K562 (cell line): ENCODE measurements at regions not wholly inside any gene's neighbourhood (a gene's known extent, or its start where the extent isn't known, plus 50 kb on each side); places are given as distances from the start of the nearest gene placed in this dataset.

ENCODE experiments used
- ATAC-seq: fragments of 200-7000 bp; cut with Tn5 transposase; 3 replicates; pipeline ENCODE4 v1.9.1; 2020; ENCODE audit warnings: moderate library complexity
- BruUV-seq: library from RNA; stranded (reverse); fragments of 400-500 nt; replicated peaks from 2 replicates; lab custom pipeline; 2021; lab: Mats Ljungman, UMichigan
- CTCF ChIA-PET: fragments of 300-600 bp; formaldehyde crosslinking; extraction: SDS; loops from one replicate; lab custom pipeline; 2021; ENCODE audit warnings: low intra/inter-chr PET ratio; lab: Yijun Ruan, JAX
- POLR2A ChIA-PET: fragments of 300-600, 350-650 bp; sonication (Branson Sonifier 250); formaldehyde crosslinking; extraction: SDS; loops from one replicate; lab custom pipeline; 2021; ENCODE audit warnings: antibody characterized with exemption, inconsistent platforms; lab: Yijun Ruan, JAX
- DNase-seq, 4 experiments: peaks; one replicate each; pipeline versions ENCODE4 v3.0.0 to v3.0.0-alpha.2; 2011 to 2018; ENCODE audit warnings: low spot score in 3 of 4, mixed read lengths in 3 of 4; ENCODE audit errors: extremely low read depth in 1 of 4
- FAIRE-seq: peaks from 2 replicates; lab custom pipeline; 2011; peaks lifted over from hg19 to GRCh38; lab: Jason Lieb, UNC
- H2AFZ ChIP-seq: 2 replicates; pipeline ENCODE4 v1.6.0; 2011; ENCODE audit warnings: low read depth, low read length, control low read depth, inconsistent platforms
- H3K27ac ChIP-seq: fragments of 200-600 bp; 3 replicates; pipeline ENCODE4 v1.8.0; 2011; ENCODE audit warnings: low read depth, mild to moderate bottlenecking, control low read depth, inconsistent platforms, low read length, moderate library complexity, mixed read lengths; ENCODE audit errors: extremely low read depth
- H3K27me3 ChIP-seq, 2 experiments: fragments of 300-600 bp in 1 of 2; 2 replicates in 1 of 2; 3 replicates in 1 of 2; pipeline versions ENCODE4 v1.6.0 to v1.8.0; 2011; ENCODE audit warnings: inconsistent platforms in 2 of 2, low read length in 2 of 2, mild to moderate bottlenecking in 1 of 2, mixed read lengths in 1 of 2, moderate library complexity in 1 of 2; ENCODE audit not compliant: control insufficient read depth in 2 of 2, insufficient read depth in 2 of 2
- H3K36me3 ChIP-seq: fragments of 300-600 bp; 3 replicates; pipeline ENCODE4 v1.8.0; 2011; ENCODE audit warnings: mild to moderate bottlenecking, low read length, inconsistent platforms; ENCODE audit not compliant: control insufficient read depth, insufficient read depth
- H3K4me1 ChIP-seq, 2 experiments: fragments of 200-600 bp in 1 of 2; replicated peaks in 1 of 2; 2 replicates in 1 of 2; 3 replicates in 1 of 2; pipeline versions ENCODE4 v1.5.1 to v1.8.0; 2011; ENCODE audit warnings: inconsistent platforms in 2 of 2, low read length in 2 of 2, mild to moderate bottlenecking in 1 of 2, mixed read lengths in 1 of 2, moderate library complexity in 1 of 2; ENCODE audit not compliant: control insufficient read depth in 2 of 2, insufficient read depth in 2 of 2
- H3K4me2 ChIP-seq: 2 replicates; pipeline ENCODE4 v1.6.1; 2011; ENCODE audit warnings: low read length, control low read depth, inconsistent platforms, mixed read lengths; ENCODE audit not compliant: insufficient read depth
- H3K4me3 ChIP-seq: fragments of 200-600 bp; sonication (generic), shearing (Covaris generic); 2 replicates; pipeline ENCODE4 v1.5.1; 2016; ENCODE audit warnings: control low read depth, inconsistent platforms
- H3K79me2 ChIP-seq: fragments of 200-600 bp; 3 replicates; pipeline ENCODE4 v1.8.0; 2011; ENCODE audit warnings: low read length, inconsistent platforms; ENCODE audit not compliant: control insufficient read depth, insufficient read depth
- H3K9ac ChIP-seq, 2 experiments: 2 replicates each; pipeline versions ENCODE4 v1.6.0 to v1.6.1; 2011; ENCODE audit warnings: low read depth in 2 of 2, low read length in 2 of 2, control low read depth in 1 of 2, inconsistent platforms in 1 of 2, mild to moderate bottlenecking in 1 of 2, mixed read lengths in 1 of 2; ENCODE audit not compliant: insufficient read depth in 1 of 2
- H3K9me1 ChIP-seq: one replicate; pipeline ENCODE4 v1.6.0; 2011; ENCODE audit warnings: inconsistent platforms, mild to moderate bottlenecking, low read length, moderate library complexity; ENCODE audit not compliant: control insufficient read depth, insufficient read depth
- H3K9me3 ChIP-seq: replicated peaks from 2 replicates; pipeline ENCODE4 v1.5.1; 2011; ENCODE audit warnings: low read depth, low read length, inconsistent platforms; ENCODE audit not compliant: control insufficient read depth, insufficient read depth
- H4K20me1 ChIP-seq: replicated peaks from 2 replicates; pipeline ENCODE4 v1.6.1; 2011; ENCODE audit warnings: low read length, inconsistent platforms, mixed read lengths; ENCODE audit not compliant: control insufficient read depth, insufficient read depth
- ATF1 ChIP-seq, 2 experiments: fragments of 450-650 bp in 1 of 2; IDR thresholded peaks; 2 replicates each; pipeline ENCODE4 v1.6.1; 2016; ENCODE audit warnings: missing compliant biosample characterization in 1 of 2, missing genetic modification characterization in 1 of 2
- CEBPG ChIP-seq, 3 experiments: fragments of 200-800 bp in 1 of 3; sonication (Bioruptor generic) in 1 of 3; sonication (generic) in 1 of 3; formaldehyde crosslinking in 1 of 3; IDR thresholded peaks in 2 of 3; conservative IDR thresholded peaks in 1 of 3; 2 replicates each; pipeline versions ENCODE4 v1.6.1 to v1.8.0; 2016 to 2022; ENCODE audit warnings: missing compliant biosample characterization in 2 of 3, missing genetic modification characterization in 2 of 3, mild to moderate bottlenecking in 1 of 3, missing genetic modification reagents in 1 of 3
- CHD1 ChIP-seq: fragments of 200-600 bp; sonication (generic); IDR thresholded peaks from one replicate; pipeline ENCODE4 v1.6.1; 2012; ENCODE audit warnings: mild to moderate bottlenecking, moderate library complexity, low read length, inconsistent platforms
- IFI16 ChIP-seq: fragments of 250-450 bp; sonication (Bioruptor Pico); IDR thresholded peaks from 2 replicates; pipeline ENCODE4 v2.1.2; 2022; ENCODE audit warnings: mild to moderate bottlenecking, inconsistent platforms
- JUNB ChIP-seq: fragments of 450-650 bp; formaldehyde crosslinking; conservative IDR thresholded peaks from 2 replicates; pipeline ENCODE4 v1.4.0; 2020; ENCODE audit warnings: mild to moderate bottlenecking
- KLF1 ChIP-seq: fragments of 450-650 bp; IDR thresholded peaks from 2 replicates; pipeline ENCODE4 v1.6.1; 2016; ENCODE audit warnings: missing genetic modification characterization, missing compliant biosample characterization
- RCOR1 ChIP-seq, 2 experiments: IDR thresholded peaks; 2 replicates each; pipeline ENCODE4 v1.6.1; 2012; ENCODE audit warnings: low read depth in 2 of 2, low read length in 2 of 2, borderline replicate concordance in 1 of 2, improper control_type of control experiment in 1 of 2
- RHOXF2B ChIP-seq: fragments of 250-450 bp; sonication (Bioruptor Pico); conservative IDR thresholded peaks from 2 replicates; pipeline ENCODE4 v1.5.1; 2021
- SP2 ChIP-seq: IDR thresholded peaks from 2 replicates; pipeline ENCODE4 v1.6.1; 2011; ENCODE audit warnings: mild to moderate bottlenecking, low read depth, low read length, moderate library complexity; ENCODE audit not compliant: poor library complexity, severe bottlenecking; ENCODE audit errors: extremely low read depth
- ZFP91 ChIP-seq: sonication (generic); formaldehyde crosslinking; IDR thresholded peaks from 2 replicates; pipeline ENCODE4 v1.8.0; 2022; ENCODE audit warnings: mild to moderate bottlenecking, missing genetic modification reagents
- ZNF668 ChIP-seq: fragments of 250-450 bp; sonication (Bioruptor Pico); IDR thresholded peaks from 2 replicates; pipeline ENCODE4 v1.8.0; 2022; ENCODE audit warnings: mild to moderate bottlenecking, inconsistent platforms
- WGBS: fragments of 100-300 bp; shearing (Covaris generic); methylation state at CpG from one replicate; pipeline ENCODE4 v1.1.6; 2016; ENCODE audit warnings: low coverage, mixed read lengths; ENCODE audit not compliant: insufficient coverage; ENCODE audit errors: missing lambda C conversion rate; 5-methylcytosine and 5-hydroxymethylcytosine counted together
- in situ Hi-C: fragments of 300-500 bp; cut with MboI; formaldehyde crosslinking; loops from 4 replicates; pipeline ENCODE4 v1.15.0; 2018; ENCODE audit warnings: inconsistent platforms, mixed read lengths
- intact Hi-C: fragments of 100-400 bp; cut with micrococcal nuclease; formaldehyde crosslinking; loops from 2 replicates; pipeline ENCODE4 v1.14.2; 2022
- TF ChIP-seq, protein P1 (sequence below): sonication (generic); formaldehyde crosslinking; IDR thresholded peaks from 2 replicates; pipeline ENCODE4 v1.8.0; 2022; ENCODE audit warnings: mild to moderate bottlenecking, low read depth, missing genetic modification reagents

DNA sequence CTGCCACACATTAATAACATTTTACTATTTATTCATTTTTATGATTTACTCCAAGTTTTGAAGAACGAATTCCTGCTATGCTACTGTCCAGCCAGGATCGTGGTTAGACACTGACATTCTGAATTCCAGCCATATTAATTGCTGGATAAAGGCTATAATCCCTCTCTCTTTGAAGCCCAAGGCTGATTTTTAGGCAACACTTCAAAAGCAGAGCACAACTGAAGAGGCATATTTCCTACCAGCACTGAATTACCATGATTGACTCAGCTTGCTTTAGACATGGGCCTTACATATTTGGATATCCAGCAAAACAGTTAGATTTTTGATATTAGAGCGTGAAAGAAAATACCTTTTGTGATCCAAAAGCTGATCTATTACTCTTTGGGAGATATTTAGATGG, 205.0 kb downstream of the ZIC1 start:
- Histone ChIP-seq H2AFZ (no peak overlapping the region), H3K27me3 (no peaks in the 10 kb centered on the region), H3K9ac (no peak overlapping the region), H3K9me3 (no peaks in the 10 kb centered on the region), H3K36me3 (no peaks in the 10 kb centered on the region), H3K4me1 (no peaks in the 10 kb centered on the region), H3K9me1 (no peaks in the 10 kb centered on the region), H3K4me3 (no peak overlapping the region), H3K4me2 (no peak overlapping the region)
- in situ Hi-C loops (no loop called here), intact Hi-C loops (no loop called here)
- WGBS = 0% methylated on average over 3 of the region's 3 CpGs
- CTCF ChIA-PET = no interaction called here
- BruUV-seq = no TSS peak
- POLR2A ChIA-PET = no interaction called here
- FAIRE-seq (no peak), DNase-seq (no peak)
- TF ChIP-seq RCOR1 (IDR thresholded peaks at IDR 0.05; ENCODE audit: borderline replicate concordance in 1 of 2, low read depth in 2 of 2, low read length in 2 of 2) (no peak), IFI16 (CRISPR knock-in tag) (no peak), ZNF668 (CRISPR knock-in tag) (no peak), ZFP91 (CRISPR knock-in tag) (no peak), KLF1 (tag) (no peak), ATF1 (CRISPR knock-in tag; IDR thresholded peaks at IDR 0.05) (no peak), ATF1 (tag; IDR thresholded peaks at IDR 0.05) (no peak), SP2 (no peak), RHOXF2B (CRISPR knock-in tag) (no peak), CHD1 (no peak), CEBPG (CRISPR knock-in tag; IDR thresholded peaks at IDR 0.05) (no peak), CEBPG (tag; conservative IDR thresholded peaks at IDR 0.05 in 1 of 2, IDR thresholded peaks at IDR 0.05 in 1 of 2) (no peak), JUNB (CRISPR knock-in tag) (no peak)
- TF ChIP-seq, protein P1, sequence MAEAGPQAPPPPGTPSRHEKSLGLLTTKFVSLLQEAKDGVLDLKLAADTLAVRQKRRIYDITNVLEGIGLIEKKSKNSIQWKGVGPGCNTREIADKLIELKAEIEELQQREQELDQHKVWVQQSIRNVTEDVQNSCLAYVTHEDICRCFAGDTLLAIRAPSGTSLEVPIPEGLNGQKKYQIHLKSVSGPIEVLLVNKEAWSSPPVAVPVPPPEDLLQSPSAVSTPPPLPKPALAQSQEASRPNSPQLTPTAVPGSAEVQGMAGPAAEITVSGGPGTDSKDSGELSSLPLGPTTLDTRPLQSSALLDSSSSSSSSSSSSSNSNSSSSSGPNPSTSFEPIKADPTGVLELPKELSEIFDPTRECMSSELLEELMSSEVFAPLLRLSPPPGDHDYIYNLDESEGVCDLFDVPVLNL (CRISPR knock-in tag) = no peak
- TF ChIP-seq, all 486 proteins: peak for 0
- no peak overlapping the region for H3K27ac ChIP-seq
- no peak for ATAC-seq
- H4K20me1 ChIP-seq = no peaks in the 10 kb centered on the region
- no peaks in the 10 kb centered on the region for H3K79me2 ChIP-seq
